NCI-H2107 (cell line): ENCODE measurements at regions not wholly inside any gene's neighbourhood (a gene's known extent, or its start where the extent isn't known, plus 50 kb on each side); places are given as distances from the start of the nearest gene placed in this dataset.
A peak's percentile ranks its signal among the peaks of the same experiment; 100 is the strongest.
"Not testable (repeated sequence)": the region's sequence is repeated elsewhere in the genome, so short reads cannot be mapped to it uniquely, and the experiment has no call there.

Experiments
- DNase-seq: peaks from one replicate; lab custom pipeline; 2025; lab: John Stamatoyannopoulos, UW

DNA sequence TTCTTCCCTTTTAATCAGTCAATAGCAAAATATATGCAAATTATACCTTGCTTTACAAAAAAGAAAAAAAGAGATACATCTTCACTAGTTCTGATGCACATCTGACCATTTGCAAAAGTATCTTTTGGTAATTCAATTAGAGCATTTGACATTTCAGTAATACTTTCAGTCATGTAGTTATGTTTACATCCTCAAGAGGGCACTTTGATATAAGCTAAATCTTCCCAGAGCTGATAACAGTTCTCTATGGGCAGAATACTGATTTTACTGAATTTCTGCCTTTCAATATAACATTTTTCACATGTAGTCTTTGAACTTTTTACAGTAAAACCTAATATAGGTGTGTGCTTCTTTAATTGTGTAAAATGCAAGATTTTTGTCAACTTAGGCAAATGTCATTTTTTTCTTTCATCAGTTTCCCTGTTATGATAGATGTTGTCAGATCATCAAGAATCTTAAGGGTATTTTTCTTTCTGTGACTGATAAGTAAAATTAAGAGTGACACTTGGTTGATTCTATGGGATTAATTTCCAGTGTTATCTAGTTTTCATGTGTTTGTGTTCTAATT, 703.5 kb upstream of the SEMA3D start:
- DNase-seq: no peak

GRCh38 chr7:85887133-85887532, 700.3 kb upstream of the SEMA3D start:
- DNase-seq: no peak

GRCh38 chr7:85882335-85882734, 695.5 kb upstream of the SEMA3D start:
- no peak for DNase-seq

- DNase-seq: no peak
Observed at GRCh38 chr7:85875398-85875797, 688.5 kb upstream of the SEMA3D start.

- no peak for DNase-seq
Observed at GRCh38 chr7:85866540-85866939, 679.7 kb upstream of the SEMA3D start.

GRCh38 chr7:85851571-85852193, 664.8 kb upstream of the SEMA3D start:
- peak; percentile 4 for DNase-seq

DNA sequence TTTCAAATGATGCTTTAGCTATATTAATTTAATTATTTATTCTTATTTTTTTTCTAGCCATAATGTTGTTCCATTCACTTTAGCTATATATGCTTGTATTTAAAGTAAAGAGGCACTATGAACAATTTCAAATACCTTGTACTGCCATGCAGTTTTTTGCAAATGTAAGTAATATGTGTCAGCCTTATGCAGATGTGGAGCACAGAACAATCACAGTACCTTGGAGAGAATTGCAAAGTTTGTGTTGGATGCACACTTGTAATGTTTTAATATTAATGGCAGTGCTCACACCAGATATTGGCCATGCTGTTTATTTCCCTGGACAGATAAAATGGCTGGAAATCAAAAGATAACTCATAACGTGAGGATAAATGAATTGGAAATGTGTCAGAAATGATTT, 663.5 kb upstream of the SEMA3D start:
- DNase-seq: no peak

GRCh38 chr7:85840554-85840953, 653.7 kb upstream of the SEMA3D start:
- DNase-seq: no peak

GRCh38 chr7:85833066-85833465, 646.2 kb upstream of the SEMA3D start:
- DNase-seq: no peak

DNA sequence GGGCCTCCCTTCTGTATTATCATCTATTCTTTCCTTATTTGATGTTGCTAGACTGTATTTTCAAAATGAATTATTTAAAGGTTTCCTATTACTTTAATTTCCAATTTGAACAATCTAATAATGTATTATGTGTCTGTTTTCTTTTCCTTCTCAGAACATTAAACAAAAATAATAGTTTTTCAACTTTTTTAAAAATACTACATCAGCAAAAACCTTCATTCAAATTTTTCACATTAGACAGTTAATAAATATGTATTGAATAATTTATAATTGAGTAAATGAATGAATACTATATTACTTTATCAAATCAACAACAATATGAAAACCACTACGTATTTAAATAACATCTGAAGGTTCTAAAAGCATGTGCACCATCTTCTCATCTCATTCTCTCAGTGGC, 644.1 kb upstream of the SEMA3D start:
- DNase-seq: no peak

DNA sequence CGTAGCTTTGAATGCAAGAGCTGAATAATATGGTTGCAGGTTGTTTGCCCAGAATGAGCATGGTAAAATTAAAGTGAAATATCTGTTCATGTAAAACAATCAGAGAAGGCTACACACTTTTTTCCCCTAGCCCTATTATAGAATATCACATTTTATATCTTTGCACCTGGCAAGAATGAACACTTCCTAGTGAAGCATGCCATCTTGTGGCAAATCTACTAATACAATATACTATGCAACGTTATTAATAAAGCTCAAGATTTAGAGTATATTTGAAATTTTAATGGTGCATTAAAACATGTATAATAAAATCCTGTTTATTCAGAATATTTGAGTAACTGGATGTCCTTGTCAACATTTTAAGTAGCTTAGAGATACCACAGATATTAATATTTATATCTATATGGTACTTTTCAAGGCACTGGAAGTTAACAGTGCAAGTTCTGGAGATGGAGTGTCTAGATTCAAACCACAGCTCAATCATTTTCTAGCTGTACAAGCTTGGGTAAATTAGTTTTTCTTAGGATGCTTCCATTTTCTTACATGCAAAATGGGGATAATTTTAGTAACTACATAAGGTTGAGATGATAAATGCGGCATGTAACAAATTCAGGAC, 643.1 kb upstream of the SEMA3D start:
- DNase-seq: peak; percentile 33

DNA sequence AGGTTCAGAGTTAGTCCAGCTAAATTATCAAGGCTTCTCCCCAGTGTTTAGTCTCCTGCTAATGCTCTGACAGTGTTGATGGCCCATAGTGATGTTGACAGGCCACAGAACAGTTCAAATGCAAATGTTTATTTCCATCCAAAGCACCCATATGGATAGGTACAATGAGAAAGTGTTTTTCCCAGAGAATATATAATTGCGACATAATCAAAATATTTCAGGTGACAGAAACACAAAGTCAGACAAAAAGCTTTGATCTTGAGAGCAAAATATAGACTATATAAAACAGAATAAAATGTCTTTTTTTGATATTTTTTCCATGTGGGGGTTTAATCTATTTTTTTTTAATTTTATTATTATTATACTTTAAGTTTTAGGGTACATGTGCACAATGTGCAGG, 642.3 kb upstream of the SEMA3D start:
- DNase-seq: no peak

GRCh38 chr7:85828614-85829013, 641.8 kb upstream of the SEMA3D start:
- no peak for DNase-seq

- no peak for DNase-seq
Observed at GRCh38 chr7:85823396-85824080, 636.7 kb upstream of the SEMA3D start.

GRCh38 chr7:85821926-85822325, 635.1 kb upstream of the SEMA3D start:
- no peak for DNase-seq

GRCh38 chr7:85820702-85821443, 634.0 kb upstream of the SEMA3D start:
- no peak for DNase-seq

- DNase-seq: no peak
Observed at GRCh38 chr7:85815526-85815925, 628.7 kb upstream of the SEMA3D start.

- no peak for DNase-seq
Observed at GRCh38 chr7:85806321-85806720, 619.5 kb upstream of the SEMA3D start.

GRCh38 chr7:85805656-85806055, 618.8 kb upstream of the SEMA3D start:
- DNase-seq: no peak

DNA sequence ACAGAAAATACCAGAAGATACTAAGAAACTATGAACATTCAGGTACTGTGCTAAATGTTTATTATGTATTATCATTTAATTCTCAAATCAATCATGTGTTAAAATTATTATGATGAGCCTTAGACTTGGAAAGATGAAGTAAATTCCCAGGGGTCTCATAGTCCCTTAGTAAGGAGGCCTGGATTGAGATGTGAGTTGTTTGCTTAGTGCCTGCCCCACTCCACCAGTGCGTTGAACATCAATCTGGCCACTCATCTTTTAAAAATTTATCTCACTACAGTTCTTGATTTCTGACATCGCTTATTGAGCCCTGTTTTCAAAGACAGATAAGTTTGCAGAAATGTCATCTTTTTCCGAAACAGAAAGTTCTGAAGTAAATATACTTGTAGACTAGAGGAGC, 618.4 kb upstream of the SEMA3D start:
- DNase-seq: no peak

DNA sequence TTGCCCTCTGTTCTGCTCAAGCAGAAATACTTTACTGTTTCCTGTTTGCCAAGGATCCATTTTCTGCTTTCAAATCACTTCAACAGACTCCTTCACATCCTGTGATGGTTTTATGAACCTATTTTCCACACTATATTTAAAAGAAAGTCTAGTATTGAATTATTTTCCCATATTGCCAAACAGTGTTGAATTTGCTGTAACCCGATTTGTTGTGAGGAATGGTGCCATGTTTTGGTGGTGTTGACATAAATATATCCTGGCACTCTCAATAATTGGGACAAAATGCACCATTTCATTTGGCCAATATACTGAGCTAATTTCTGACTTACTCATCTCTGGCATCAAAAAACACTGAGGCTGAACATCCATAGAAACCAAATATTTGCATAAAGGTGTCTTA, 615.4 kb upstream of the SEMA3D start:
- no peak for DNase-seq

DNA sequence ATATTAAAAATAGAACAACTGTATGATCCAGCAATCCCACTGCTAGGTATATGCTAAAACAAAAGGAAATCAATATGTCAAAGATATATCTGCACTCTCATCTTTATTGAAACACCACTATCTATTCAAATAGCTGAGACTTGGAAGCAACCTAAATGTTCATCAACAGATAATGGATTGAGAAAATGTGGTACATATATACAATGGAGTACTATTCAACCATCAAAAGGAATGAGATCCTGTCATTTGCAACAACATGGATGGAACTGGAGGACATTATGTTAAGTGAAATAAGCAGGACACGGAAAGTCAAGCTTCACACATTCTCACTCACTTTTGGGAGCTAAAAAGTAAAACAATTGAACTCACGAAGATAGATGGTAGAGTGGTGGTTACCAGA, 610.1 kb upstream of the SEMA3D start:
- no peak for DNase-seq

GRCh38 chr7:85791098-85791497, 604.2 kb upstream of the SEMA3D start:
- not testable (repeated sequence) for DNase-seq
